ENCODE measurements at regions not wholly inside any gene's neighbourhood (a gene's known extent, or its start where the extent isn't known, plus 50 kb on each side); places are given as distances from the start of the nearest gene placed in this dataset.

GRCh38 chr16:86632206-86632605 lies 53.9 kb downstream of the FOXL1 start:
- DNase-seq (ENCODE audit: low read depth): no peak

- DNase-seq (ENCODE audit: low read depth): no peak
These were observed 54.6 kb downstream of the FOXL1 start for GRCh38 chr16:86632944-86633343.

GRCh38 chr16:86634292-86634691 lies 55.9 kb downstream of the FOXL1 start:
- DNase-seq (ENCODE audit: low read depth): no peak

GRCh38 chr16:86635176-86635876 lies 57.0 kb downstream of the FOXL1 start:
- DNase-seq (ENCODE audit: low read depth): no peak

GRCh38 chr16:86635926-86636325 lies 57.6 kb downstream of the FOXL1 start:
- no peak for DNase-seq (ENCODE audit: low read depth)

- DNase-seq (ENCODE audit: low read depth): no peak
These were observed 59.4 kb downstream of the FOXL1 start for GRCh38 chr16:86637744-86638143.

- DNase-seq (ENCODE audit: low read depth): no peak
These were observed 60.3 kb downstream of the FOXL1 start for GRCh38 chr16:86638642-86639041.

GRCh38 chr16:86639354-86639753 lies 61.0 kb downstream of the FOXL1 start:
- DNase-seq (ENCODE audit: low read depth): no peak

- no peak for DNase-seq (ENCODE audit: low read depth)
These were observed 62.0 kb downstream of the FOXL1 start for GRCh38 chr16:86640265-86640843.

GRCh38 chr16:86642087-86642486 lies 63.7 kb downstream of the FOXL1 start:
- no peak for DNase-seq (ENCODE audit: low read depth)

GRCh38 chr16:86643671-86644070 lies 65.3 kb downstream of the FOXL1 start:
- DNase-seq (ENCODE audit: low read depth): no peak

GRCh38 chr16:86647561-86647960 lies 69.2 kb downstream of the FOXL1 start:
- no peak for DNase-seq (ENCODE audit: low read depth)

GRCh38 chr16:86649875-86650274 lies 71.5 kb downstream of the FOXL1 start:
- no peak for DNase-seq (ENCODE audit: low read depth)

GRCh38 chr16:86651013-86651627 lies 72.8 kb downstream of the FOXL1 start:
- no peak for DNase-seq (ENCODE audit: low read depth)

- DNase-seq (ENCODE audit: low read depth): no peak
These were observed 73.5 kb downstream of the FOXL1 start for GRCh38 chr16:86651823-86652222.

GRCh38 chr16:86653285-86654006 lies 75.1 kb downstream of the FOXL1 start:
- no peak for DNase-seq (ENCODE audit: low read depth)

- DNase-seq (ENCODE audit: low read depth): no peak
These were observed 79.6 kb downstream of the FOXL1 start for GRCh38 chr16:86657972-86658371.

- no peak for DNase-seq (ENCODE audit: low read depth)
These were observed 82.3 kb downstream of the FOXL1 start for GRCh38 chr16:86660623-86661022.

- DNase-seq (ENCODE audit: low read depth): no peak
These were observed 83.4 kb downstream of the FOXL1 start for GRCh38 chr16:86661706-86662105.

GRCh38 chr16:86662195-86662594 lies 83.8 kb downstream of the FOXL1 start:
- no peak for DNase-seq (ENCODE audit: low read depth)

- DNase-seq (ENCODE audit: low read depth): no peak
These were observed 84.4 kb downstream of the FOXL1 start for GRCh38 chr16:86662740-86663139.

- DNase-seq (ENCODE audit: low read depth): no peak
These were observed 85.6 kb downstream of the FOXL1 start for GRCh38 chr16:86663685-86664521.
